Transverse colon (tissue), 4 donors: ENCODE measurements at regions not wholly inside any gene's neighbourhood (a gene's known extent, or its start where the extent isn't known, plus 50 kb on each side); places are given as distances from the start of the nearest gene placed in this dataset.

Experiments
- EP300 ChIP-seq: sonication (generic); formaldehyde crosslinking; IDR thresholded peaks from one replicate; pipeline ENCODE4 v1.6.1; 2017; ENCODE audit warnings: antibody characterized with exemption, low read depth
- POLR2A ChIP-seq: fragments of 450-650 bp; IDR thresholded peaks from one replicate; pipeline ENCODE4 v1.6.1; 2016; ENCODE audit warnings: antibody characterized with exemption, mild to moderate bottlenecking, moderate library complexity
- POLR2AphosphoS5 ChIP-seq, 3 donors: sonication (generic); formaldehyde crosslinking; IDR thresholded peaks; one replicate each; pipeline ENCODE4 v1.6.1; 2016; ENCODE audit warnings: antibody characterized with exemption in 3 of 3
- TF ChIP-seq, protein P1 (sequence below), 5 experiments: fragments of 200-600 bp in 3 of 5; fragments of 450-650 bp in 2 of 5; sonication (generic) in 3 of 5; IDR thresholded peaks; 1 replicate in 2 of 5; 2 replicates in 3 of 5; pipeline ENCODE4 v1.5.1; 2016 to 2017; ENCODE audit warnings: antibody characterized with exemption in 5 of 5, inconsistent platforms in 3 of 5, mild to moderate bottlenecking in 2 of 5, moderate library complexity in 1 of 5

DNA sequence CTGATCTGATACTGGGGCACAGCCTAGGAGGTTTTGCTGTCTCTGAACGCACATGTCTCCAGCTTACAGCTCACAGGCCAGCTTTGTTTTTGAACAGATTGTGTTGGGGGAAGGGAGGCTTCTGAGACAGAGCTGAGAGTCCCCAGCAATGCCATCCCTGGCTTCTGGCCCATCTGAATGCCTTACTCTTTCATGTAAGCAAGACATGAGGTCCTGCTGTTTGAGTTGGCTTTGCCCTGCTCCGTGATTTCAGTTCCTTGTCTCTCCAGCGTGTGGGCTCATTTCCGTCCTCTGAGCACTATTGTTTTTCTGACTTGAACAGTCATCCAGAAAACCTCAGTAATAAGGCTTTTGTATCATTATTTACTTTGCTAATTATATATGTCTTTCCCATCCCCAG, 194.9 kb upstream of the TNP1 start:
- TF ChIP-seq POLR2A, result no peak
- TF ChIP-seq, protein P1, sequence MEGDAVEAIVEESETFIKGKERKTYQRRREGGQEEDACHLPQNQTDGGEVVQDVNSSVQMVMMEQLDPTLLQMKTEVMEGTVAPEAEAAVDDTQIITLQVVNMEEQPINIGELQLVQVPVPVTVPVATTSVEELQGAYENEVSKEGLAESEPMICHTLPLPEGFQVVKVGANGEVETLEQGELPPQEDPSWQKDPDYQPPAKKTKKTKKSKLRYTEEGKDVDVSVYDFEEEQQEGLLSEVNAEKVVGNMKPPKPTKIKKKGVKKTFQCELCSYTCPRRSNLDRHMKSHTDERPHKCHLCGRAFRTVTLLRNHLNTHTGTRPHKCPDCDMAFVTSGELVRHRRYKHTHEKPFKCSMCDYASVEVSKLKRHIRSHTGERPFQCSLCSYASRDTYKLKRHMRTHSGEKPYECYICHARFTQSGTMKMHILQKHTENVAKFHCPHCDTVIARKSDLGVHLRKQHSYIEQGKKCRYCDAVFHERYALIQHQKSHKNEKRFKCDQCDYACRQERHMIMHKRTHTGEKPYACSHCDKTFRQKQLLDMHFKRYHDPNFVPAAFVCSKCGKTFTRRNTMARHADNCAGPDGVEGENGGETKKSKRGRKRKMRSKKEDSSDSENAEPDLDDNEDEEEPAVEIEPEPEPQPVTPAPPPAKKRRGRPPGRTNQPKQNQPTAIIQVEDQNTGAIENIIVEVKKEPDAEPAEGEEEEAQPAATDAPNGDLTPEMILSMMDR (IDR thresholded peaks at IDR 0.05), result no peak
- TF ChIP-seq EP300, result no peak
- no peak for TF ChIP-seq POLR2AphosphoS5 (IDR thresholded peaks at IDR 0.05)
